HS-5 (cell line): ENCODE measurements at regions not wholly inside any gene's neighbourhood (a gene's known extent, or its start where the extent isn't known, plus 50 kb on each side); places are given as distances from the start of the nearest gene placed in this dataset.
"Not testable (repeated sequence)": the region's sequence is repeated elsewhere in the genome, so short reads cannot be mapped to it uniquely, and the experiment has no call there.

Source experiments
- DNase-seq: peaks from one replicate; pipeline ENCODE4 v3.0.0-alpha.2; 2012; ENCODE audit warnings: low read depth

DNA sequence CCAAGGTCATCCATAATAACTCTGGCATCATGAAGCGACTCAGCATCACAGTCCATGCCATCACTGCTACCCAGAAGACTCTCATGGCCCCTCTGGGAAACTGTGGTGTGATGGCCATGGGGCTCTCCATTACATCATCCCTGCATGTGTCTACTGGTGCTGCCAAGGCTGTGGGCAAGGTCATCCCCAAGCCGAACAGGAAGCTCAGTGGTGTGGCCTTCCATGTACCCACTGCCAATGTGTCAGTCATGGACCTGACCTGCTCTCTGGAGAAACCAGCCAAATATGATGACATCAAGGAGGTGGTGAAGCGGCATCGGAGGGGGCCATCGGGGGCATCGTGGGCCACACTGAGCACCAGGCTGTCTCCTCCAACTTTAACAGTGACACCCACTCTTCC lies 65.1 kb upstream of the ARHGAP29 start:
- no peak for DNase-seq

DNA sequence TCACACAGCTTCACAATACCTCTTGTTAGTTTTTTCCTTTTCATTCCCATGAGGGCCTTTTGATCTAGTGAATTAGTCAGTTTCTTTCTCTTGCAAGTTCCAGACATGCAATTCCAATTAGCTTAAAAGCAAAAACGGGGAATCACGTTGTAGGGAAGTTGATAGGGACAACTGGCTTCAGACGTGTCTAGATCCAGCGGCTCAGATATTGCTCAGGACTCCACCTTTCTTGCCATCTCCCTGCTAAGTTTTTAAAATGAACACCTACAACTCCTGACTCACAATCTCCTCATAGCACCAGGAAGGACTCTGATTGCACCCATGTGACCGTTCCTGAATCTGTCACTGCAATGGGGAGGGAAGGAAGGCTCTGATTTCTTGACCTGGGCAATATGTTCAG lies 63.8 kb upstream of the ARHGAP29 start:
- DNase-seq: no peak

GRCh38 chr1:94300731-94301130 lies 63.3 kb upstream of the ARHGAP29 start:
- DNase-seq: no peak

DNA sequence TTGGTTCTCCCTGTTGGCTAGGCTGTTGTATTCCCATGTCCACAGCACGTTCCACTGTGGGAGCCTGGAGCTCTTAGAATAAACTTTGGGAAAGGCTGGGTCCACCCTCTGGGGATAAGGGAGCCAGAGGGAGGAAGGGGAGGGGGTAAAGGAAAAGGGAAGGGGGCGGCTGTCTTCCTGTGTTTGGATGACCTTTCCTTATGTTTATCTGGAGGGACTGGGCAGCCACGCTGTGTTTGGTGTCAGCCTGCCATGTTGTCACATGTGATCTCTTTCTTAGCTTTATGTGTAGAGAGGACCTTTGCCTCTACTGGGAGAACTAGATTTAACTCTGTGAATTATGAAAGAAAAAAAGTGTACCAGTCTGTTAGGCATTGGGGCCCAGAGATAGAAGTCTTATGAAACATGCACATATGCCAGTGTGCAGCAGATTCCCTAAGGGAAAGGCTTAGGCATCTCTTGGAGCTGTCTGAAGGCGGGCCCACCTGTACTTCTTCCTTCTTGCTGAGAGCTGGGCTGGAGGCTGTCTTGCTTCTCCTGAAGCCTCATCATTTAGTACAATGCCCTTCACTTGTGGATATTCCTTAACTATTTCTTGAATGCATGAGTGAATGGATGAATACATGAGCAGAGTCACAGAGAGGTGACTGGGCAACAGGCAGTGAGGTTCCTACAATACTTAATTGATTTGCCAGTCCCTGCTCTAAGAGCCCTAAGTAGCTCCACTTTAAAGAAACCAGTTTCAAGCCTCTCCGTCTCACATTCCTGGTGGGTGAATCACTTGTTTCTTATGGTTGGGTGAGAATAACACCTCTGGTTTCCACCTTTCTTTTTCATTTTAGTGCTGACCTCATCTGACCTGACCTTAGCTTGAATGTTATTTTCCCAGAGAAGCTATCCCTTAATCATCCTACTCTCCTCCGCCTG lies 62.5 kb upstream of the ARHGAP29 start:
- peak; percentile 61 for DNase-seq

DNA sequence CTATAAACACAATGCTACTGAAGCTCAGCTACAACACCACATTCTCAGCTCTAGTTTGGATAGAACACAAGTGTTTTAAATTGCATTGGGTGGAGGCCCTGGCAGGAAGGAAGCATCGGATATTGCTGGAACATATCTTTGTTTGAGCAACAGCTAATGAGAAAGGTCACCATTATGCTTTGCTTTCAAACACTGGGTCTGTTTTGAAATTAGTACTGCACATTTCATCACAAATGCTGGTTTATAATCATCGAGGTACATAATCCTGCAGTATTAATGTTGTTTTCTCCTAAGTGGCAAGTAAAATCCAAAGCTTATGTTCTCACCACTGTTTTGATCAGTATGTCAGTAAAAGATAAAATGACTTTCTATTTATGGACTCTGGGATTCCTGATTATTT lies 61.5 kb upstream of the ARHGAP29 start:
- DNase-seq: no peak

DNA sequence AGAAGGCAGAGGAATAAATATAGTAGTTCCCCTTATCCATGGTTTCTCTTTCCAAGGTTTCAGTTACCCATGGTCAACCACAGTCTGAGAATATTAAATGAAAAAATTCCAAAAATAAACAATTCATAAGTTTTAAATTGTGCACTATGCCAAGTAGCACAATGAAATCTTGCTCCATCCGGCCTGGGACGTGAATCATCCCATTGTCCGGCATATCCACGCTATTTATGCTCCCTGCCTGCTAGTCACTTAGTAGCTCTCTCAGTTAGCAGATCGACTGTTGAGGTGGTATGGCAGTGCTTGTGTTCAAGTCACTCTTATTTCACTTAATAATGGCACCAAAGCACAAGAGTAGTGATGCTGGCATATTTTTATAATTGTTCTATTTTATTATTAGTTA lies 58.6 kb upstream of the ARHGAP29 start:
- no peak for DNase-seq

DNA sequence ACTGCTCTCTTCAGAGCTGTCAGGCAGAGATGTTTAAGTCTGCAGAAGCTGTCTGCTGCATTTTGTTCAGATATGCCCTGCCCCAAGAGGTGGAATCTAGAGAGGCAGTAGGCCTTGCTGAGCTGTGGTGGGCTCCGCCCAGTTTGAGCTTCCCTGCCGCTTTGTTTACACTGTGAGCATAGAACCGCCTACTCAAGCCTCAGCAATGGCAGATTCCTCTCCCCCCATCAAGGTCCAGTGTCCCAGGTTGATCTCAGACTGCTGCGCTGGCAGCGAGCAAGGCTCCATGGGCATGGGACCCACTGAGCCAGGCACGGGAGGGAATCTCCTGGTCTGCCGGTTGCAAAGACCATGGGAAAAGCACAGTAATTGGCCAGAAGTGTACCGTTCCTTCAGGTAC lies 55.6 kb upstream of the ARHGAP29 start:
- not testable (repeated sequence) for DNase-seq

- not testable (repeated sequence) for DNase-seq
Measured at GRCh38 chr1:94289244-94289643, 51.9 kb upstream of the ARHGAP29 start.
